GM12874 (cell line): ENCODE measurements at regions not wholly inside any gene's neighbourhood (a gene's known extent, or its start where the extent isn't known, plus 50 kb on each side); places are given as distances from the start of the nearest gene placed in this dataset.

Experiments used
- CTCF ChIP-seq: IDR thresholded peaks from 2 replicates; pipeline ENCODE4 v1.5.1; 2011; ENCODE audit warnings: low read depth, mild to moderate bottlenecking, control low read depth, low read length, moderate library complexity; ENCODE audit not compliant: insufficient read depth

- no peak for TF ChIP-seq CTCF
Observed at GRCh38 chr5:5930561-5930960, 447.8 kb downstream of the MED10 start.

GRCh38 chr5:5929291-5930020 is 448.9 kb downstream of the MED10 start:
- no peak for TF ChIP-seq CTCF

- TF ChIP-seq CTCF, result no peak
Observed at GRCh38 chr5:5925191-5925590, 453.2 kb downstream of the MED10 start.

GRCh38 chr5:5919411-5919810 is 458.9 kb downstream of the MED10 start:
- no peak for TF ChIP-seq CTCF

- no peak for TF ChIP-seq CTCF
Observed at GRCh38 chr5:5906778-5907177, 471.6 kb downstream of the MED10 start.

- TF ChIP-seq CTCF, result no peak
Observed at GRCh38 chr5:5905186-5905585, 473.2 kb downstream of the MED10 start.

GRCh38 chr5:5904113-5904512 is 474.2 kb downstream of the MED10 start:
- no peak for TF ChIP-seq CTCF
